Stimulated activated naive CD8-positive, alpha-beta T cell treated with anti-CD3 and anti-CD28 coated beads, Interleukin-15, Interleukin-2, amounts not matched to agents 100 ng/mL and 50 ng/mL, for 24 hours (primary cell): ENCODE measurements at regions not wholly inside any gene's neighbourhood (a gene's known extent, or its start where the extent isn't known, plus 50 kb on each side); places are given as distances from the start of the nearest gene placed in this dataset.

Experiments used
- H3K27ac Mint-ChIP-seq: one replicate; pipeline ENCODE4 v1.8.0; 2021; ENCODE audit warnings: mild to moderate bottlenecking, mixed read lengths
- H3K27me3 Mint-ChIP-seq: one replicate; pipeline ENCODE4 v1.8.0; 2021; ENCODE audit warnings: mixed read lengths
- H3K36me3 Mint-ChIP-seq: one replicate; pipeline ENCODE4 v1.8.0; 2021; ENCODE audit warnings: low read depth, mixed read lengths
- H3K4me1 Mint-ChIP-seq: one replicate; pipeline ENCODE4 v1.8.0; 2021; ENCODE audit warnings: low read depth, mixed read lengths
- H3K4me3 Mint-ChIP-seq: one replicate; pipeline ENCODE4 v1.8.0; 2021; ENCODE audit warnings: mild to moderate bottlenecking, mixed read lengths
- H3K9me3 Mint-ChIP-seq: one replicate; pipeline ENCODE4 v1.8.0; 2021; ENCODE audit warnings: mixed read lengths

DNA sequence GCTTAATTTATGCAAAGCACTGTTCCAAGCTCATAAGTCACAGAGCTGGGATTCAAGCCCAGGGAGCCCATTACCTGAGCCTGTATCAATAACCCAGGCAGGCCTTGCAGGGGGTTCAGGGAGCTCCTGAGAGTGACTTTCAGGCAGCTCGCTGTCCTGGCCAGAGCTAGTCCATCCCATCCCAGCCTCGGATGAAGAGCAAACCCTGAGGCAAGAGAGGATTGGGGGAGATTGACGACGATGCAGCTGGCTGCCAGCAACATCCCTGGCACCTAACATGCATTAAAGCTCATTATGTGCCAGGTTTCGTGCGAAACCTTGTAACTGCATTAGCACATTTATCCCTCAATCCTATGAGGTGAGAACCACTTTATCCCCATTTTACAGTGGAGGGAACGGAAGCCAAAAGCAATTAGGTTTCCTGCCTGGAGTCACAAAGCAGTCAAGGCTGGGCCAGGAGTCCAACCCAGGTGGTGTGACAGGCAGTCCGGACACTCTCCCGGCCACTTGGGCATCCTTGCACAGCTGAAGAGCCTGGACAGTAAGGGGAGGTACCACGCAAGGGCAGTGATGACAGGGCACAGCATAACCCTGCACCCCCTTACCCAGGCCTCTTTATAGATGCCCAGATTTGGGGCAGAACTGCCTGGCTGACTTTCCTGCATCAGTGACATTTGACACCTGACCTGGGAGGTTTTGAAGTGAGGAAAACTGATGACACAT lies 129.8 kb upstream of the CHST15 start:
- Mint-ChIP-seq H3K27ac (no peak overlapping the region), H3K4me3 (no peak overlapping the region), H3K9me3 (peaks cover 12% of the 10 kb centered on the region), H3K36me3 (peaks cover 9% of the 10 kb centered on the region), H3K27me3 (no peaks in the 10 kb centered on the region), H3K4me1 (peaks cover 33% of the 10 kb centered on the region)

DNA sequence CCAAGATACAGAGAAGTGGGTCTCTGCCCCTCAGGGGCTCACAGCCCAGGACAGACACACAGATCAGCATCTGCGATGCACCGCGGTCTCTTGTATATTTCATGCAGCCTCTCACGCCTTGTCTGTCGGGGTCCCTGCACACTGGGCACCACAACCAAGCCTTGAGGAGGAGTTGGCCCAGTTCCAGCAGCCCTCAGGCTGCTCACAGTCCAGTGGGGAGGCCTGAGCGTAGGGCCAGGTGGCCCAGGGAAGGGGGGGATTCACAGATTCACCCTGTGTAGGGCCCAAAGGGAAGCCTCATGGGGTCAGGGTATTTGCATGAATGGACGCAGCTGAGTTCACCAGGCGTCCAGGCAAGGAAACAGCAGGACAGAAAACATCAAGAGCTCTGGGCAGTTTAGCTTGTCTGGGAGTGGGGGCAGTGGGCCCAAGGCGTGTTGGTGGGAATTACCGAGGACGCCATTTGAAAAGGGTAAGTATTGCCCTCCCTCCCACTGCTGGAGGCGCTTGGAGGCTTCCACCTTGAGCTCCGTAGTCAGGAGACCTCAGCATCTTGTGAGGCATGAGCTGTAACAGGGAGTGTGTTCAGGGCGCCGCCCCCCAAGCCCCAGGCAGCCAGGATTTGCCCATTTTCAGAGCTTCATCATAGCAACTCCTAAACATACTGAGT lies 129.1 kb upstream of the CHST15 start:
- Mint-ChIP-seq H3K4me1 (peaks cover 30% of the 10 kb centered on the region), H3K9me3 (peaks cover 5% of the 10 kb centered on the region), H3K27me3 (no peaks in the 10 kb centered on the region), H3K27ac (no peak overlapping the region), H3K36me3 (peaks cover 6% of the 10 kb centered on the region), H3K4me3 (no peak overlapping the region)

DNA sequence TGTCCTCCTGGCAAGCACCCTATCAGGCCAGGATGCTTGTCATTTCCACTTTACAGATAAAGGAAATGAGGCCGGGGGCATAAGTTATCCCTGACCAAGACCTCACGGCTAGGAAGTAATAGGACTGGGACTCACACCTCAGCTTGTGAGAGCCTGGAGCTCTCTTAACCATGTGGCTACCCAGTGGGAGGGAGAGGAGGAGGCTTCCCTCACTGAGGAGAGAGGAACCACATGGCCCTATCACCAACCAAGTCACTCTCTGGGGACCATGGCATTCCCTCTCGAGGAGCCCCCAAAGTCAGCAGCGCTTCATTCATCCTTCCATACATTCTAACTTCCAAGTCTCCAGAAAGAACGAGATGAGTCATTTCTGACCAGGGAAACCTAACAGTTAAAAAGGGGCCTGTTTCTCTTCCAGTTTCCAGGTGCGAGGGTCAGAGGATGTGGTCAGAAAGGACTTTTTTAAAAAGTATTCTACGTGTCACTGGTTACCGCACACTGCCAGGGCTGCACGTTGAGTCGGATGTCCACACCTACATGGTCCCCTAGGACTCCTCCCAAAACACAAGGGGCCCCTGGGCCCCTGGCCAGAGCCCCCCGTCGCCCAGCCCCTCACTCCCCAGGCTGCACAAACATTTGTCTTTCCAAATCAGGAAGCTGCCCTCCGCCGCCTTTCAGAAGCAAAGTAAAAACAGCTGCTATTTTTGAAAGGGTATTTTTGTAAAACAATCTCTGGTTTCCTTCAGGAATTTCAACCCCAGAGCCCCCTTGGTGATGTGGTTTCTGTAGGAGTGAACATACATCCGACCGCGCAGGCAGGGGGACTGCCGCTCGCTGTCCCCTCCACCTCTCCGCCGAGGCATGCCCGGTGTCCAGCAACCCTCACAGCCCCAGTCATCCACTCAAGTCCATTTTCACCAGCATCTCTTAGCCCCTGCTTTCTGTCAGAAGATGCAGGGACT lies 128.2 kb upstream of the CHST15 start:
- no peak overlapping the region for H3K4me3 Mint-ChIP-seq
- H3K36me3 Mint-ChIP-seq = peaks cover 5% of the 10 kb centered on the region
- peaks cover 26% of the 10 kb centered on the region for H3K4me1 Mint-ChIP-seq
- H3K27me3 Mint-ChIP-seq = no peaks in the 10 kb centered on the region
- no peaks in the 10 kb centered on the region for H3K9me3 Mint-ChIP-seq
- H3K27ac Mint-ChIP-seq = no peak overlapping the region

DNA sequence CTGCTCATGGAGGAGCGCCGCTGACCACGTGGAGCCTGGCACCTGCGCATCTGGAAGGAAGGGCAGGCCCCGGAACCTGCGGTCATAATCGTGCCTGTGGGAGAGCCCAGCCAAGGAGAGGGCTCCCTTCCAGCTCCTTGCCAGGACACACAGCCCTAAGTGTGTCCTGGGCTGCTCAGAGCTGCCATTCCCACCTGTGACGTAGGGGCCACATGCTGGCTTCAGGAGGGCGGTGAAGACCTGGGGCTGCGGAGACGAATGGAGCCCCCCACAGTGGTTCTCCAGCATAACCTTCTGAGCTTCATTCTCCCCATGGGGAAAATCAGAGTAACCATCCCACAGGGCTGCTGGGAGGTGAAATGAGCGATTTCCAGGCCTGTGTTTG lies 127.6 kb upstream of the CHST15 start:
- Mint-ChIP-seq H3K4me3 (no peak overlapping the region), H3K27ac (no peak overlapping the region), H3K27me3 (no peaks in the 10 kb centered on the region), H3K9me3 (no peaks in the 10 kb centered on the region), H3K36me3 (peaks cover 2% of the 10 kb centered on the region), H3K4me1 (peaks cover 23% of the 10 kb centered on the region)

DNA sequence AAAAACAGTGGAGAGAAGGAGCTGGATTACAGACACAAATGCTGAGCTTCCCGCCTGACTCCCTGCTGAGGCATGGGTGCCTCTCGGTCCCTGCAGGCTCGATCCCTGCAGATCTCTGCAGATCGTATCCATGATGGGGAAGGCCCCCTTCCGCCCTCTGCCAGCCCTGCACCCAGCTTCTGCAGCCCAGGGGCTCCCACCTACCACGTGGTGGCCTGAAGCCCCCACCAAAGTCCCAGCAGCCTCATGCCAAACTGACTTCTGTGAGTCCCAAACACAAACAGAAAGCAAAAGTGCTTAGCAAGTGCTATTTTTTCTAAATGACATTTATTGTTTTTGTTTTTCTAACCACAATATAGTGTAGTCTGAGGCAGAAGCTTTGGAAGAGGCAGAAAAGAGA lies 127.1 kb upstream of the CHST15 start:
- H3K27me3 Mint-ChIP-seq = no peaks in the 10 kb centered on the region
- H3K4me3 Mint-ChIP-seq = no peak overlapping the region
- peaks cover 20% of the 10 kb centered on the region for H3K4me1 Mint-ChIP-seq

GRCh38 chr10:124219655-124220054 lies 126.3 kb upstream of the CHST15 start:
- no peaks in the 10 kb centered on the region for H3K36me3 Mint-ChIP-seq
- no peaks in the 10 kb centered on the region for H3K9me3 Mint-ChIP-seq
- H3K4me3 Mint-ChIP-seq = no peak overlapping the region
- peaks cover 20% of the 10 kb centered on the region for H3K4me1 Mint-ChIP-seq
- no peaks in the 10 kb centered on the region for H3K27me3 Mint-ChIP-seq
- H3K27ac Mint-ChIP-seq = no peak overlapping the region

More for the DNA sequence above, 127.1 kb upstream of the CHST15 start:
- Mint-ChIP-seq H3K9me3 (no peaks in the 10 kb centered on the region), H3K27ac (no peak overlapping the region), H3K36me3 (no peaks in the 10 kb centered on the region)

DNA sequence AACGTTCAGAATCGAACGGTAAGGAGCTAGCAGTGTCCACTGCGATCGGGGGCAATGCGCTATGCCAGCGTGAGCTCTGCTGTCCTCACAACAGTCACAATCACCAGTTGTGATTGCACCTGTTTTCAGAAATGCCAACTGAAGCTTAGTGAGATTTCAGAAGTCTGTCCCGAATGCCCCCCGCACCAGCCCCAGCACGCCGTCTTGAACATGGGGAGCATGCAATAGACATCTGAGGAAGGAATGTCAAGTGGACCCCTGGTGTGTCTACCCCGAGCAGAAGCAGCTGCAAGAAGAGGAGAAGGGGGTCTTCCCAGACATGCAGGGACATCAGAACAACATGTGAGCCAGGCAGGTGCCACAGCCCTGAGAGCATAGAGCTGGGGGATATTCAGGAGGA lies 125.7 kb upstream of the CHST15 start:
- Mint-ChIP-seq H3K27me3 (no peaks in the 10 kb centered on the region), H3K9me3 (no peaks in the 10 kb centered on the region), H3K4me3 (no peak overlapping the region), H3K36me3 (no peaks in the 10 kb centered on the region), H3K4me1 (peaks cover 20% of the 10 kb centered on the region), H3K27ac (no peak overlapping the region)

DNA sequence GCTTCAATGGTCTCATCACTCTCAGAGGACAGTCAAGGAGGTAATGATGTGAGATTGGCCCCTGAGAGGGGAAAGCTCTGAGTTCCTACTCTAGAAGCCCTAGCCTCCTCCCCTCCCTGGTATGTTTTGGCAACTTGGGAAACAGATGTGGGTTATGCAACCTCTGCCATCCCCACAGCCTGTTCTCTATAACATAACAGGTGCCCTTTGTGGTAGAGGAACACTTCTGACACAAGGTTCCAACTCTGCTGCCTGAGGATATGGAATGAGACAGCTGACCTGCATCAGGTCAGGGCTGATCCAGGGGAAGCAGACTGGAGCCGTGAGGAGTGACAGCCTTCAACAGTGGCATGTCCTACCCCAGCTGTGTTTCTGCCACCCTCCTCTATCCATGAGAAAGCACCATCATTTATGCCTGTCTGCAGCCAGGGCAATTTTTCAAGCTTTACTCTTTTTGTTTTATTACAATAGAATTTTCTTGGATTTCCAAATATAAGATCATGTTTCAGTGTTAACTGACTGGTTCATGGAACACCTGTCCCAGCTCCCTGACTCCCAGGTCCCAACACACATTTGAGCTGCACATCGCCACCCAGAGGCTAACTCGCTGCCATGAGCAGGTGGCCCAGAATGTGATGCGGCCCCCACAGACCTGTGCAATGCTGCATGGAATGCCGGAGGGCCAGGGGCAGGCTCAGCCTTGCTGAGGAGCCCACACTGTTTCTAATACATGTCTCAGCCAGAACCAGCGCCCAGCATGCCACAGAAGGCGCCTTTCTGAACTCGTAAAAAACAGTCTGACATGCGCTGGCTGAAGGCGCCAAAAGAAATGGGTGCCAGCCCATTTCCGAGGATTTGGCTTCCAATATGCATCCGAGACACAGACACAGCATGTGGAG lies 124.8 kb upstream of the CHST15 start:
- H3K9me3 Mint-ChIP-seq = no peaks in the 10 kb centered on the region
- H3K4me1 Mint-ChIP-seq = peaks cover 20% of the 10 kb centered on the region
- H3K27ac Mint-ChIP-seq = no peak overlapping the region
- H3K36me3 Mint-ChIP-seq = no peaks in the 10 kb centered on the region
- H3K27me3 Mint-ChIP-seq = no peaks in the 10 kb centered on the region
- no peak overlapping the region for H3K4me3 Mint-ChIP-seq

DNA sequence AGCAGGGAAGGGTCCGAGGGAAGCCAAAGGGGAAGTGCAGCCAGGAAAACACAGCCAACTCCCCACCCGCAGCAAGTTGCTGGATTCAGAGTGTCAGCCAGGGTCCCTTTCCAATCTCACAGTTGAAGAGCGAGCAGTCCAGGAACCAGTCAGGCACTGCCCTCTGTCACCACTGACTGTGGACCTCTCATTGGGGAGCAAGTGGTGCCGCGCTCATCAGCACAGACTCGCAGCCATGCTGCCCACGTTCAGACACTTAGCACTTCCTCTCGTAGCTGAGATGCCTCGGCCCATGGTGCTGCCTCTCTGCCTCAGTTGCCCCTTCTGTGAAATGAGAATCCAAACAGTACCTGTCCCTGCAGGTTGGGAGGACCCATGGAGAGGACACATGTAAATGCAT lies 123.6 kb upstream of the CHST15 start:
- H3K9me3 Mint-ChIP-seq = no peaks in the 10 kb centered on the region
- no peaks in the 10 kb centered on the region for H3K36me3 Mint-ChIP-seq
- H3K27ac Mint-ChIP-seq = no peak overlapping the region
- H3K27me3 Mint-ChIP-seq = no peaks in the 10 kb centered on the region
- peaks cover 18% of the 10 kb centered on the region for H3K4me1 Mint-ChIP-seq
- no peak overlapping the region for H3K4me3 Mint-ChIP-seq

- Mint-ChIP-seq H3K4me3 (no peak overlapping the region), H3K36me3 (no peaks in the 10 kb centered on the region), H3K27me3 (no peaks in the 10 kb centered on the region), H3K27ac (no peak overlapping the region), H3K9me3 (no peaks in the 10 kb centered on the region), H3K4me1 (no peaks in the 10 kb centered on the region)
Measured at GRCh38 chr10:124214610-124215375, 121.4 kb upstream of the CHST15 start.

GRCh38 chr10:124213899-124214510 lies 120.6 kb upstream of the CHST15 start:
- no peaks in the 10 kb centered on the region for H3K4me1 Mint-ChIP-seq
- no peaks in the 10 kb centered on the region for H3K9me3 Mint-ChIP-seq
- no peaks in the 10 kb centered on the region for H3K27me3 Mint-ChIP-seq
- H3K4me3 Mint-ChIP-seq = no peak overlapping the region
- no peak overlapping the region for H3K27ac Mint-ChIP-seq
- H3K36me3 Mint-ChIP-seq = no peaks in the 10 kb centered on the region

- Mint-ChIP-seq H3K27ac (no peak overlapping the region), H3K9me3 (no peaks in the 10 kb centered on the region), H3K27me3 (no peaks in the 10 kb centered on the region), H3K4me3 (no peak overlapping the region), H3K4me1 (no peaks in the 10 kb centered on the region), H3K36me3 (no peaks in the 10 kb centered on the region)
Measured at GRCh38 chr10:124213471-124213870, 120.1 kb upstream of the CHST15 start.

DNA sequence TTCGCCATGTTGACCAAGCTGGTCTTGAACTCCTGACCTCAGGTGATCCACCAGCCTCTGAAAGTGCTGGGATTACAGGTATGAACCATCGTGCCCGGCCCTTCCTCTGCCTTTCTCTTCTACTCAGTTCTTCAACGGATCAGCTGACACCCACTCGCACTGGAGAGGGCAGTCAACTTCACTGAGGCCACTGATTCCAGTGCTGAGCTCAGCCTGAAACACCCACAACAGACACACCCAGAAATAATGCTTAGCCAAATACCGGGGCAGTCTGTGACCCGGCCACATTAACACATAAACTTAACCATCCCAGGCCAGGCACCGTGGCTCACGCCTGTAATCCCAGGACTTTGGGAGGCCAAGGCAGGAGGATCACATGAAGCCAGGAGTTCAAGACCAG lies 119.3 kb upstream of the CHST15 start:
- H3K4me1 Mint-ChIP-seq = no peaks in the 10 kb centered on the region
- H3K4me3 Mint-ChIP-seq = no peak overlapping the region
- H3K27me3 Mint-ChIP-seq = no peaks in the 10 kb centered on the region
- no peaks in the 10 kb centered on the region for H3K36me3 Mint-ChIP-seq
- no peak overlapping the region for H3K27ac Mint-ChIP-seq
- no peaks in the 10 kb centered on the region for H3K9me3 Mint-ChIP-seq
